ENCODE measurements at regions not wholly inside any gene's neighbourhood (a gene's known extent, or its start where the extent isn't known, plus 50 kb on each side); places are given as distances from the start of the nearest gene placed in this dataset.
A peak's percentile ranks its signal among the peaks of the same experiment; 100 is the strongest.
"Not testable (repeated sequence)": the region's sequence is repeated elsewhere in the genome, so short reads cannot be mapped to it uniquely, and the experiment has no call there.

GRCh38 chr5:53733853-53734252, 173.4 kb downstream of the NDUFS4 start:
- DNase-seq (ENCODE audit: extremely low read depth, low read depth) = no peak

- DNase-seq (ENCODE audit: extremely low read depth, low read depth) = no peak
Measured at GRCh38 chr5:53738105-53738504, 177.7 kb downstream of the NDUFS4 start.

- no peak for DNase-seq (ENCODE audit: extremely low read depth, low read depth)
Measured at GRCh38 chr5:53739111-53739510, 178.7 kb downstream of the NDUFS4 start.

- DNase-seq (ENCODE audit: extremely low read depth, low read depth) = no peak
Measured at GRCh38 chr5:53749621-53750020, 189.2 kb downstream of the NDUFS4 start.

GRCh38 chr5:53752282-53752681, 191.8 kb downstream of the NDUFS4 start:
- DNase-seq (ENCODE audit: extremely low read depth, low read depth) = not testable (repeated sequence)

- no peak for DNase-seq (ENCODE audit: extremely low read depth, low read depth)
Measured at GRCh38 chr5:53766673-53767072, 206.2 kb downstream of the NDUFS4 start.

- DNase-seq (ENCODE audit: extremely low read depth, low read depth) = no peak
Measured at GRCh38 chr5:53777864-53778618, 217.6 kb downstream of the NDUFS4 start.

GRCh38 chr5:53779541-53779981, 219.1 kb downstream of the NDUFS4 start:
- DNase-seq (ENCODE audit: extremely low read depth, low read depth) = no peak

- DNase-seq (ENCODE audit: extremely low read depth, low read depth) = no peak
Measured at GRCh38 chr5:53782620-53783019, 222.2 kb downstream of the NDUFS4 start.

GRCh38 chr5:53783624-53784228, 223.3 kb downstream of the NDUFS4 start:
- no peak for DNase-seq (ENCODE audit: extremely low read depth, low read depth)

GRCh38 chr5:53784596-53784995, 224.2 kb downstream of the NDUFS4 start:
- no peak for DNase-seq (ENCODE audit: extremely low read depth, low read depth)

- DNase-seq (ENCODE audit: extremely low read depth, low read depth) = no peak
Measured at GRCh38 chr5:53785924-53786323, 225.5 kb downstream of the NDUFS4 start.

- DNase-seq (ENCODE audit: extremely low read depth, low read depth) = no peak
Measured at GRCh38 chr5:53790026-53790425, 229.6 kb downstream of the NDUFS4 start.

- DNase-seq (ENCODE audit: extremely low read depth, low read depth) = no peak
Measured at GRCh38 chr5:53792338-53792737, 231.9 kb downstream of the NDUFS4 start.

- DNase-seq (ENCODE audit: extremely low read depth, low read depth) = peak; percentile 22
Measured at GRCh38 chr5:53799644-53800043, 239.2 kb downstream of the NDUFS4 start.

- DNase-seq (ENCODE audit: extremely low read depth, low read depth) = not testable (repeated sequence)
Measured at GRCh38 chr5:53808392-53808791, 248.0 kb downstream of the NDUFS4 start.

GRCh38 chr5:53814819-53815218, 254.4 kb downstream of the NDUFS4 start:
- DNase-seq (ENCODE audit: extremely low read depth, low read depth) = no peak

GRCh38 chr5:53815471-53815870, 255.0 kb downstream of the NDUFS4 start:
- no peak for DNase-seq (ENCODE audit: extremely low read depth, low read depth)

- DNase-seq (ENCODE audit: extremely low read depth, low read depth) = no peak
Measured at GRCh38 chr5:53817183-53817582, 256.7 kb downstream of the NDUFS4 start.

GRCh38 chr5:53819482-53819881, 259.0 kb downstream of the NDUFS4 start:
- no peak for DNase-seq (ENCODE audit: extremely low read depth, low read depth)

- no peak for DNase-seq (ENCODE audit: extremely low read depth, low read depth)
Measured at GRCh38 chr5:53820119-53820801, 259.8 kb downstream of the NDUFS4 start.

- DNase-seq (ENCODE audit: extremely low read depth, low read depth) = no peak
Measured at GRCh38 chr5:53820802-53821171, 260.3 kb downstream of the NDUFS4 start.

All from NCI-H460 (cell line).